NCI-H2227 (cell line): ENCODE measurements at regions not wholly inside any gene's neighbourhood (a gene's known extent, or its start where the extent isn't known, plus 50 kb on each side); places are given as distances from the start of the nearest gene placed in this dataset.

Experiments used
- DNase-seq: peaks from one replicate; lab custom pipeline; 2025; ENCODE audit not compliant: unreplicated experiment; lab: John Stamatoyannopoulos, UW

- DNase-seq = no peak
These were observed 353.5 kb upstream of the IL12A start for GRCh38 chr3:159635047-159635641.

- DNase-seq = no peak
These were observed 350.6 kb upstream of the IL12A start for GRCh38 chr3:159637883-159638542.

DNA sequence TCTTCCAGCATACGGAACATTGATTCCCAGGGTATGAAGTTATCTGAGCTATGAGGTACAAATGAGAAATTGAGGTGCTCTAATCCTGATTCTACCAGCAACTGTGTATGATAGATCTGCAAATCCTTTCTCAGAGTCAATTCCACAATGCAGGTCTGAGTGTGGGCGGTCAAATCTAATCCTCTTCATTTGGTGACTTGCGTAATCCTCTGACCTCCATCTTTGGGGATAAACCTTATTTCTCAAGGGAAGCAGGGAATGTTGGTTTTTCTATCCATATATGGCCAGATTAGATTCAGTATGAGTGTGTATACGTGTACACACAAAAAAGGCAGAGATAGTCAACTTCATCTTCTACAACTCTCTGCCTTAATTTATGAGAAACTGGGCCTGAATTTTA is 348.4 kb upstream of the IL12A start:
- no peak for DNase-seq

DNA sequence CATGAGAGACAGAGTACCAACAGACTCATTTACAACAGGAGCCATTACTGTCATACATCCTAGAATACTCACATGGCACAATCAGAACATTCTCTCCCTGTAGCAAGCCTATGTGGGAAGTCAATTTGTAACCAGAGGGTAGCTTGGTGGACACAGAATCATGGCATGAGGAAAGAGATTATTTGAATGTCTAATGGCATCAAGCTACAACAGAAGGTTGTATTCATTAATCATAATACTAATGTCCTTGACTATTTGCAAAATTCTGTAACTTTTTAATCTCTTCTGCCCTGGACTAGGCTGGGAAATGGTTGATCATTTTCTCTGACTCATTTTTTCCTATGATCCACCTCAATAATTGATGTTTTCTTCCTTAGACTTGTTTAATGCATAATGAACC is 345.2 kb upstream of the IL12A start:
- no peak for DNase-seq

DNA sequence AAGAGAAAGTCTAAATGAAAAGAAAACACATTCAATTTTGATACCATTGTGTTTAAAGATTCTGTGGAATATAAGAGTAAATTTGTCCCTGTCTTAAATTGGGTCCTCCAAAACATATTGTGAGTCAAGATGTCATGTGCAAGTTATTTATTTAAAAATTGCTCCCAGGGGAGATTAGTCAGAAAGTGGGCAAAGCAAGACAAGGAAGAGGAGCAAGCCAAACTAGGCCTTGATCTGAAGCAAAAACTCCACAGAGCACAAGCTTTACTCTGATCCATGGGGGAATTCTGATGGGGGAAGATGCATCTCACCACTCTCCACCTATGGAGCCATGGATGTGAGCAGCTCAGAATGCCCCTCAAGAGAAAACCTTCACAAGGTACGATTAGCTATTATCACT is 342.8 kb upstream of the IL12A start:
- no peak for DNase-seq

DNA sequence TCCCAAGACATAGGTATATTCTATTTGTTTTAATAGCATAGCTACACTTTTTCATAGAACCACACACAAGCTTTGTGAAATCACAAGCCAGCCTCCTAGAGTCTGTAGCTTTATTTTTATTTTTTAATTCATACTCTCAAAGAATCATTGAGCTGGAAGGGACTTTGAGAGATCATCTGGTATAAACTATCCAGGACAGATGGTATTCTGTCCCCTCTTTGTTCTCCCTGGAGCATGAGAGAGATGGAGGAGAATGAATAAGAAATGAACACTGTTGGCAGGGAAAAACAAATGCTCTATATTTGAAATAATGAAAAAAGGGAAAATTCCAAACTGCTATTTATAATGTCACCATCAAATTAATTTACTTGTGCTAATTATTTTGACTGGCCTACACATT is 338.7 kb upstream of the IL12A start:
- DNase-seq = no peak

DNA sequence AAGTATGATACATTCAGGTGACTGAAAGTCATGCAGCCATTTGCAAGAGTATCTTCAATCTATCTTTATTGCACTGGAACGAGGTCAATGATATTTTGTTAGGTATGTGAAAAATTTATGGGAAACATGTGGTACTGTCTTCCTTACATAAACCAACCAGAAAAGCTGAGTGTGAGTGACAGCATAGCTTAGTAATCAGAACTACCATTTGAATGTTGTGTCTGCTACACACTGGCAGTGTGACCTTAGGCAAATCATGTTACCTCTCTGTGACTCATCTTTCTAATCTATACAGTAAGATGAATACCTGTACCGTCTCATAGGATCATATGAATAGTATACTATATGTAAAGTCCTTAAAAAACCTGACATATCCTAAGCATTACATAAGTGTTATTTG is 337.9 kb upstream of the IL12A start:
- no peak for DNase-seq

DNA sequence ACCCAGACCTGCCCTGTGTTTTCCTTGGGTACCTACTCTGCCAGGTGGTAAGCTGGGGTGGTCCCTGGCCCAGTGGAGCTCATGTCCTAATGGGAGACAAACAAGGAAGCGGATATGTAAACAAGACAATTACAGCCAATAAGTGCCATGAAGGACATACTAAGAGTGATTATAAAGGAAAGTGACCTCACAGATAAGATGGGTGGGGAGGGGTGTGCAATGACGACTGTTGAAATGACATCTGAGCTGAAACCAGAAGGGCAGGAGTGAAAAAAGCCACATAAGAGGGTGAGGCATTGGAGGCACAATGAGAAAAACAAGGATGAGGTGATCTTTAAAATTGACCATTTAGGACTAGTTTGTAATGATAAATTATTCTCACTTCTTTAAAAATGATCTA is 336.2 kb upstream of the IL12A start:
- DNase-seq = no peak

DNA sequence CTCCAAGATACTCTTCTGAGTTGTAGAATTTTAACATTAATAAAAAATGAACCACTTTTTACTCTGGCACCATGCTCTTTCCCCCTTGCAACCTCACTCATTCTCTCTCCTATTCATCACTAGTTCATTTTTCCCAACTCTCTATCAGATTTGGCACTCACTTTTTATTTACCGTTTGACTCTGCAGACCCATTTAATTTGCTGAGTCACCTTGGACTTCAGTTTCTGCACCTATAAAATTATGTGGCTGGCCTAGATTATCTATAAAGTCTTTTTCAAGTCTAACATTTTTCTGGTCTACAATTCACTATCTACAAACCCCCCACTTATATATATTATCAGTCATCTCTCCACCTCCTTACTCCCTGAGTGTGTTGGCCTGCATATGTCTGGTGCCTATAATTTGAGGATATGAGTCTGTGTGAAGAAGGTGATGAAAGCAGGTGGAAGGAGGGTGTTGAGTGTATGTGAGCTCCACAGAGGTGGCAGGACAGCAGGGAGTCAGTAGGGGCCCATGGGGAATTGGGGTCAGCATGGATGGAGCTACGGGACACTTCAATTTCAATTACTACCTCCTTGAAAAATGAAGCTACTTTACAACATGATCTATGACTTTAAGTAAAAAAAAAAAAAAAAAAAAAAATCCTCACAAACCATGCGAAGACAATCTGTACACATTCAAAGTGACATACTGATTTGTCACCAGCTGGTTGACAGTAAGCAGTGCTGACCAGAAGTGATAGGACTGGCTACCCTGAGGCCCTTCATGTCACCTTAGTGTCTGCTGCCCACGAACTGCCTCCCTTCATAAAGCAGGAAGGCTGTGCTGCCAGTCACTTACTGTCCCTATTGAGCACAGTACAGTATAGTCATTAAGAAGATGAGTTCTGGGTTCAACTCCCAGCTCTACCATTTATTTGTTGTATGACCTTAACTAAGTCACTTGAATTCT is 334.2 kb upstream of the IL12A start:
- no peak for DNase-seq

GRCh38 chr3:159655202-159655601 is 333.4 kb upstream of the IL12A start:
- no peak for DNase-seq

DNA sequence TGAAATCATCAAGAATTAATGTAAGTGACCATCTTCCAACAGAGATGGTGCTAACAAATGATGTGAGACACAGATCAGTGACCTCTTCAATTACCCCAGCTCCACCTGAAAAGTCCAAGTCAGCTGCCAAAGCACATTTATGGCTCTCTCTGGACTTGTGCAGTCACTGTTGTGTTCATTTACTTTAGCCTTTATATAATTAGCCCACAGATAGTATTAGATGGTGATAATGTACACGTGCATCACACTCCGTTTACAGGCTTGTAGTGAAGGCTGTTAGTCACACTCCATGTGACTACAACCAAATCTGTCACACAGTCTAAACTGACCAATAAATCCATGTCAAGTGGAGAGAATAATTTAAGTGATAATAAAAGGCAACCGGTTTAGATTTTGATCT is 331.5 kb upstream of the IL12A start:
- no peak for DNase-seq

- no peak for DNase-seq
These were observed 331.0 kb upstream of the IL12A start for GRCh38 chr3:159657629-159658028.

GRCh38 chr3:159660326-159660725 is 328.3 kb upstream of the IL12A start:
- no peak for DNase-seq

GRCh38 chr3:159660901-159661300 is 327.7 kb upstream of the IL12A start:
- DNase-seq = no peak

DNA sequence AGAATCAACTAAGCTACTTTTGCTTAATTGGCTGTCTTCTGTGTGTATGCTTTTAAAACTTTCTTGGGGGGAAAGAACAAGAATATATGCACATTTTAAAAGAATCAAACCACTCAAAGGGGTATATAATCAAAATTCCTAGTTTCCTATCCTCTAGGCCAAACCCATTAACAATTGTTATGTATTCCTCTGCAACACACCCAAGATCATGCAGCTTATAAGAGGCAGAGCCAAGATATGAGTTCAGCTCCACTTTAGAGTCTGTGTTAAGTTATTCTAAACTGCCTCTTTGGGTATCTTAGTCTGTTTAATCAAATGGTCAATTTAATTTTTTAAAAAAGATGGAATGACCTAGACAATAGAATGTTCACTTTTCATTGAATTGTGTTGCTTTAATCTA is 326.1 kb upstream of the IL12A start:
- DNase-seq = no peak

- no peak for DNase-seq
These were observed 324.6 kb upstream of the IL12A start for GRCh38 chr3:159664006-159664405.

DNA sequence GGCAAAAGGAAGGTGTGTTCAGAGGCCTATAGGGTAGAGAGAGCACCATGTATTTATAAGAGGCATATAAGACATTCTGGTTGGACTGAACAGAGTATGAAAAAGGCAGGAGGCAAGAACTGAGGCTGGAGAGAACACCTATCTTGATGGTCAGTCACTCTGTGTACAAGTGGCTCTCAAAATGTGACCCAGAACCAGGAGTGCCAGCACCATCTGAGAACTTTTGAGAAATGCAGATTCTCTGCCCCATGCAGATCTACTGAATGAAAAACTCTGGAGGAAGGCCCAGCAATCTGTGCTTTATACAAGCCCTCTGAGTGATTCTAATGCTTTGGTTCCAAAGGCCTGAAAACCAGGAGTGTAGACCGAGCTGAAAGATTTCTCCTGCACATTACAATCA is 324.0 kb upstream of the IL12A start:
- no peak for DNase-seq

DNA sequence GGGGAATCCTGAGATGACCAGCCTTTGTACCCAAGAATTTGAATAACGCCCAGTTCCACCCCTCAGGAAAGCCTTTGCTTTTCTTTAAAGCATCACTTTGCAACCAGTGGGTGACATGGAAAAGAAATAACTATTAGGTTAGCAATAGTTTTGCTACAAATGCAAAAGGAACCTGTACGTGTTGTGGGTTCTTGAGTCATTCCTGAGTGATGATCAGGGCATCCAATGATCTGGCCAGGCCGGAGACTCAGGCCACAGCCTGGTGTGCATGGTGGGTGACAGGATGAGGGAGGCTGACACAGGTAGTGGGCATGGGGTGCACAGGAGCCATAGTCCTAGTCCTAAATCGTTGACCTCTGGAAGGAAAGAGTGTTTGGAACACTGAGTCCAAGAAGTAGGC is 321.4 kb upstream of the IL12A start:
- DNase-seq = no peak

GRCh38 chr3:159668461-159668860 is 320.2 kb upstream of the IL12A start:
- no peak for DNase-seq

GRCh38 chr3:159668990-159669476 is 319.6 kb upstream of the IL12A start:
- DNase-seq = no peak

DNA sequence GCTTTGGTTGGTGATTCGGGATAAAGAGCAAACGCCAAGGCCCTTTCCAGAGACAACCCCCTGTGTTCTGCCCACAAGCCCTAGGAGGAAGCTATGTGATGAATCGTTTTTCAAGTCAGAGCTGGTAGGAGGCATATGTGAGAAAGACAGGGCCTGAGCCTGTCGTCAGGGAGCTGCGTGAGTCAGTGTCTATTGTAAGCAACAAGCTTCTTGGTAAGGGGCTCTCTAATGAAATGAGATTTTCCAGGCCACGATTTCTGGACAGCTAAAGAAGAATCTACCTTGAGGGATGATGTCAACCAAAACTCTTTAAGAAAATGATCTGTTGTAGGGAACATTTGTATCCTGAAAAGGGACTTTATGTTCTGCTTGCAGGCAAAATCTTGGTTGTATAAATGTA is 318.9 kb upstream of the IL12A start:
- no peak for DNase-seq
